ENCODE measurements at regions not wholly inside any gene's neighbourhood (a gene's known extent, or its start where the extent isn't known, plus 50 kb on each side); places are given as distances from the start of the nearest gene placed in this dataset.
A peak's percentile ranks its signal among the peaks of the same experiment; 100 is the strongest.

DNA sequence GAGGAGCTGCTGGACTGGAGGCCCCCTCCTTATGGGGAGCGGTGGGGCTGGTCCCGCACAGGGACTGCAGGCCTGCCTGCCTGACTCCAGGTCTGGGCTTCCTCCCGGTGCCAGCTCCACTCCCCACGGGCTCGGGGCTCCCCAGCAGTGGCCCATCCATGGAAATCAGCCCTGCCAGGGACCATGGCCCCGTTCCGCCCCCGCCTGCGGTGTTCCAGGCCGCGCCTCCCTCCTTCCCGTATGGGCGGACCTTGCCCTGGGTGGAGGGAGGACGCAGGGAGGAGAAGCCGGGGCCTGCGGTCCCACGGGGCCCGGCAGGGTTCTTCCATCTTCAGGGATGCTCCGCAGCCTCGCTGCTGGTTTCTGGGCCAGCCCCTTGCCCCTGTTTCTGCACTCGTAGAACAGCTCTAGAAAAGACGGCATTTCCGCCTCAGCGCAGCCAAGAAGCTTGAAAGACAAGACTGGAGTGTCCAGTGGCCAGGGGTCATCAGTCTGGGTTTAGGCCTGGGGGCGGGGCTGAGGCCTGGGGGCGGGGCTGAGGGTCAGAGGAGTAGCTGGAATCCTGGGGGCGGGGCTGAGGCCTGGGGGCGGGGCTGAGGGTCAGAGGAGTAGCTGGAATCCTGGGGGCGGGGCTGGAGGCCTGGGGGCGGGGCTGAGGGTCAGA is 1330.6 kb downstream of the BRD1 start:
- DNase-seq (ENCODE audit: low read depth in 2 of 2) = no peak

DNA sequence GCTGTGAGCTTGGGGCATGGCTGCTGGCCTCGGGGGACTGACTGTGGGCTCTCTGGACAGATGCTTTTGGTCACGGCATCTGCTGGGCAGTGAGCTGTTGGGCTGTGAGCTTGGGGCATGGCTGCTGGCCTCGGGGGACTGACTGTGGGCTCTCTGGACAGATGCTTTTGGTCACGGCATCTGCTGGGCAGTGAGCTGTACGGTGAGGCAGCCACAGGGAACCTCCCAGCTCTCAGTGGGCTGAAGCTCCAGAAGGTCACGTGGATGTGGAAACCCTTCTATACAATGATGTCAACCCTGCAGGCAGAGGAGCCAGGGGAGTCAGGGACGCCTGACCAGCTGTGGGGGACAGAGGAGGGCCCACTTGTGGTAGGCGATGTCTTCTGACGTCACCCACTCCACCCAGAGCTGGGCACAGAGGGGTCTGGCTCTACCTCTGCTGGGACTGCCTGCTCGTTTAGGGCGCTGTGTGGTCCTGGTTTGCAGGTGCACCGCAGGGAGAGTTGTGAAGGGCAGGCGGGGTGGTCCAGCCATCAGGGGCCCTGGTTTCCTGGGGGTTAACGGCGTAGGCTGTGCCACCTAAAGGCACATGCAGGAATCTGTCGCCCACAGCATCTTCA is 1331.3 kb downstream of the BRD1 start:
- DNase-seq (ENCODE audit: low read depth in 2 of 2) = no peak

DNA sequence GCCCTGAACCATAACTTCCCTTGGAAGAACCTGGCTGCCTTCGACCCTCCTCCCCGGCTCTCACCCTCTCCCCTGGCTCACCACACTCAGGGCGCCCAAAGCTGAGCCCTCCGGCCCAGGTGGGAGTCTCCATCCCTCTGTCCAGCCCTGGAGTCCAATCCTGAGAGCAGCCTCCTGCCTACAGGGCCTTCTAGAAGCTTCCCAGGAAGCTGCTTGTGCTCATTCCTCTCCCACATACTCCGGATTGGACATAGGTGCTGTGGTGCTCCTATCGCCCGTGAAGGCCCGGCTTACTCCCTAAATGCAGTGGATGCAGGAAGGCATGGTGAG is 1332.0 kb downstream of the BRD1 start:
- DNase-seq (ENCODE audit: low read depth in 2 of 2) = no peak

DNA sequence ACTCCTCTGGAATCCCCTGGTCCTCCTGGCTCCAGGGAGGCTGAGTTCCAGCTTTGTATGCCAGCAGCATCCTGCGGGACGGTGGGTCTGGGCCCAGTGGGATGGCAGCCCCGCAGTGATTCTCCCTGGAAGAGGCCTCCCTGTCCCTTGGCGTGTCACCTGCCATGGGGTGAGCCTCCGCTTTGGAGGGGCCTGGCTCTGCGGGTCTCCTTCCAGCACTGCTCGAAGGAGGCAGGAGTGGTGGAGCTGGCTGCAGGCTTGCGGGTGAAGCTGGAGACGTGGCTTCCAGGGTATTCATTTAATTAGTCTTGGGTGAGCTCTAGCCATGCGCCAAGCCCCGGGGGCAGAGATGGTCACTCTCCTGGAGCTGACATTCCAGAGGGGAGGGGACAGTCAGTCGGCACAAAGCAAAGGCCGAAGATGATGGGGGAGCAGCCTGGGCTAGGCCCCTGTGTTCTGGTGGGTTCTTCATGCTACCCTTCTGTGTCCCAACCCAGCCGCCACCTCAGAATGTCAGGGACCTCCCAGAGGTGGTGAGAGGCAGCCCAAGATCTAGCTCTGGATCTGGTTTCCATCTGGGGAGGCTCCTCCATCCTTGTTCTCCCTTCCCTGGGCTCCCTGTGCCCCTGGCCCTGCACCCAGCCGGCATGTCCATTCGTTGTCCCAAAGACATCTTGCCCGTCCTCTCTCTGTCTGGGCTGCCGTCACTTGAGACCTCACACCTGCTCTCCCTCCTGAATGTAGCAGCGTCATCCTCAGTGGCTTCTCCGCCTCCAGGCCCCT is 1332.5 kb downstream of the BRD1 start:
- no peak for DNase-seq (ENCODE audit: low read depth in 2 of 2)

DNA sequence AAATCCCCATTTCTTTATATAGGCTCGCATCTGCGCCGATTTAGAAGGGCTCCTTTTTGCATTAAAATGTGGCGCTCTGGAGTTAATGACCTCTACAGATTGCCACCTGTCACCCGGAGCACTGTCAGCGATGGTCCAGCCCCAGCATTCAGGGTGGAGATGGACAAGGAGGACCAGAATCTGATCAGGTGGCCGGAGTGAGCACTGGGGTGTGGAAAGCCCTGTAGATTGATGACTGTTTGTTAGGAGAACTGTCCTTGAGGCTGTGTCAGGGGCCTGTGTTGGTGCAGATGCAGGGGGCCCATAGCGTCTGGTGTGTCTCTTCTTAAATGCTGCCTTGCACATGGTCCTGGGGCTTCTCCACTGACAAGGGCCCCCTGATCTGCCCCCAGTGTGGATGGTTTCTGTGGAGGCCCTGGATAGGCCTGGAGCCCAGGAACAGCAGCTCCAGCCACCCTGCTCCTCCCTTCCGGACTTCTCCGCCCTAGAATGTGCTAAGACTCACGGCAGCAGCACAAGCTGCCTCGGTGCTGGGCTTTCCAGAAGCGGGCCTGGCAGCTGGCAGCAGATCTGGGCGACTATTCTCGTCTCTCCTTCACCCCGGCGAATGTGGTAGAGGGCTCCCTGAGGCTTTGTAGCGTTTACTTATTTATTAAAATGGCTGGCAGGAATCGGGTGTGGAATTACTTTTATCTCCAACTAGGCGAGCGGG is 1333.3 kb downstream of the BRD1 start:
- DNase-seq (ENCODE audit: low read depth in 2 of 2) = no peak

DNA sequence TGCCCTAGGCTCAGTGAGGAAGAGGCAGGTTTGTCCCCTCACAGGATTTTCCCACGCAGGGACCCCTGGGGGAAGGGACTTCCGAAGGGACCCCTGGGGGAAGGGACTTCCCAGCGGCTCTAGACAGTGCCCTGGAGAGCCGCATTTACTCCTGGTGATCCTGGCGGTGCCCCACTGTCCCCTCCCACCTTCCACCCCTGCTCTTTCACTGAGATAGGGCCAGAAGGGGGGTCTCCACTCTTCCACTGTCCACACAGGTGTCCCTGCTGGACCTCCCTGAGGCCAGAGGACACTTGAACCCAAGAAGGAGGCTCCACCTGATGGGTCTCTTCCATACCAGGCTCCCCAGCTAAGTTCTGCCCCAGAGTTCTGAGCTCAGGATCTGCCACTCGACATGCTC is 1333.9 kb downstream of the BRD1 start:
- DNase-seq (ENCODE audit: low read depth in 2 of 2) = no peak

DNA sequence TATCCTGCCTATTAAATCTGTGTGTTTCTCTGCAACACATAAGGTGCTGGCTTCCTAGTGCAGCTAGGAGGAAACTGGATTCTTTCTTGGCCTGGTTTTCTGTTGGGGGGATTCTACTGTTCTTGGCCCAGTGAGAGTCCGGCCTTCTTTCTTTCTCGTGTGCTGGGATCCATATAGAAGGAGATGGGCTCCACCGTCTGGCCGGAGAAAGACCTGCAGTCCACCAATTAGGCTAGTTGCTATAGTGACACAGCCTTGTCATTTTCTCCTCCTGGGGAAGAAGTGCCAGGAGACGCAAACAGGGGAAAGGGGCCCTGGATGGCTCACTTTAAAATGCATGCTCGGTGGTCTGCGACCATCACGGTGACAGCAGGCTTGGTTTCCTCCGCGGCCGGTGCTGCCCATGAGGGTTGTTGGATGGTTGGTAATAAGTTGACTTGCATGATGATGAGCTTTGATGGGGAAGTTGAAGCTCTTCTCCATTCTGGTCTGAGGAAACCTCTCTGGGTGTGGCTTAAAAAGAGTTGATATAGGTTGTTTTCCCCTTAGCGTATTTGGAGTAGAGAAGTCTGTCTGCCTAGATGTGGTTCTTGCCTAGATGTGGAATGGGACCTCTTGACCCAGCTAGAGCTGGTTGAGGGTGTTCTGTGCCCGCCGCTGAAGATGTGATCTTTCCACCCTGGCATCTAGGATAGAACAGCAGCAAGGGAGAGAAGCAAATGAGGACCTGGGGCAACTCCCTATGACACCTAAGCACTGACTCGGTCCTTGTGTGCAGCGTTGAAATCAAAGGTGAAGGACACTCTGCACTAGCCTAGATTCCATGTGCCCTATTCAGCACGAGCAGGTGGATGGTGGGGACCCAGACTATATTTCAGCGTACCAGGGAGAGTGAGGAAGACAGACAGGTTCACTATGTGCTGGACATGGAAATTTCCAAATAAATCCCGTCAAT is 1335.0 kb downstream of the BRD1 start:
- peak; percentile 73 to 77 for DNase-seq (ENCODE audit: low read depth in 2 of 2)

DNA sequence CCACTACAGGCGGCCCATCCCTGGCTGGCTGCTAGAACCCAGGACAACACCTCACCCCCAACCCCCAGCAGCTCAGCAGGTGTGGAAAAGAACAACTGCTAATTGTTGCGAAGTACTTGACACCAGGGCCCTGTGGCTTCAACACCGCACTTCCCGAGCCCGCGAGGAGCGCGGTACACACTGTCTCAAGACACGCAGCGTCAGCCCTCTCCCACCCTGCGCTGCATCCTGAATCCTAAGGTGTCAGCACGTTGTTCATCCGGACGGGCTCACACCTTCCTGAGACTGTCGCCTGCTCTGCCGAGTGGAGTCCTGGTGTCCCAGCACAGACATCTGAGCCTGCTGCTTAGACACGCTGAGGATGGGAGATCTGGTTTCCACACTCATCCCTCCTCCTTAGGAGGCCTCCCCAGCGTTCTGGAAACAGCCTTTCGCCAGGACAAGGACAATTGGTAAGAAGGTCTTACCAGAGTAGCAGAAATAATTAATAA is 1336.2 kb downstream of the BRD1 start:
- no peak for DNase-seq (ENCODE audit: low read depth in 2 of 2)

DNA sequence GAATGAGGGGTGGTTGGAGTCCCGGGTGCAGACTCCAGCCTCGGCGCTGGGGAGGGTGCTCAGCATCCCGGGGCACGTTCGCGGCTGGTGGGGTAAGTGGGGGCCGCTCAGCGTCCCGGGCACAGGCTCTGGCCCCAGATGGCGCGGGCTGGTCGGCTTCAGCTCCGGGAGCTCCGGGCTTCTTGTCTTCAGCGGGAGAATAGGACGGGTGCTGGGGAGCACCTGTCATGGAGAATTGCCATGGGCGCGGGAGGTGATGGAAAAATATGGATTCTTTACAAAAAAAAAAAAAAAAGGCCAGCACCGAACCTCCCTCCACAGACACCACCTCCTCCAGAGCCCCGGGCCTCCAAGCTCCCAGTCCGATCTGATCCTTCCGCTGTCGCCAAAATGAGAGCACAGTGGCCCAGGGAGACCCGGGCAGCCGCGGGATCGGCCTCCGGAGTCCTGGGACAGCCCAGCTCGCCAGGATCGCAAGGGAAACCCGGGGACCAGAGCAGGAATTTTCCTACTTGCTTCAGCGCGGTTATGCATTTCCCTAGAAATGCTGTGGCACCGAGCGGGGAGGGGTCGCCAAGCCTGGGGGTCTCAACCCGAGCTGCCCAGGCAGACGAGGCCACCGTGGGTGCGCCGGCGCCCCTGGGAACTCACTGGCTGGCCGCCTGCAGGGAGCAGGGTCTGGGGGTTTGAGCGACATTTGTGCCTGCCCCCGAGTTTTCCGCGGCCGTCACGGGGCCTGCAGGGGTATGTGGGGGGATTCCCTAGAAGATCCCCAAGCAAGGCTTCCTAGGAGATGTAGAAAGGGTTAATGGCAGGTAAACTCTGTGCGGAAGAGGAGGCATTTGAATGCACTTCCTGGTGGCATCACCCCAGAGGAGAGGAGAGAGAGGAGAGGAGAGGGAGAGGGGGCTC is 1336.9 kb downstream of the BRD1 start:
- DNase-seq (ENCODE audit: low read depth in 2 of 2) = no peak

DNA sequence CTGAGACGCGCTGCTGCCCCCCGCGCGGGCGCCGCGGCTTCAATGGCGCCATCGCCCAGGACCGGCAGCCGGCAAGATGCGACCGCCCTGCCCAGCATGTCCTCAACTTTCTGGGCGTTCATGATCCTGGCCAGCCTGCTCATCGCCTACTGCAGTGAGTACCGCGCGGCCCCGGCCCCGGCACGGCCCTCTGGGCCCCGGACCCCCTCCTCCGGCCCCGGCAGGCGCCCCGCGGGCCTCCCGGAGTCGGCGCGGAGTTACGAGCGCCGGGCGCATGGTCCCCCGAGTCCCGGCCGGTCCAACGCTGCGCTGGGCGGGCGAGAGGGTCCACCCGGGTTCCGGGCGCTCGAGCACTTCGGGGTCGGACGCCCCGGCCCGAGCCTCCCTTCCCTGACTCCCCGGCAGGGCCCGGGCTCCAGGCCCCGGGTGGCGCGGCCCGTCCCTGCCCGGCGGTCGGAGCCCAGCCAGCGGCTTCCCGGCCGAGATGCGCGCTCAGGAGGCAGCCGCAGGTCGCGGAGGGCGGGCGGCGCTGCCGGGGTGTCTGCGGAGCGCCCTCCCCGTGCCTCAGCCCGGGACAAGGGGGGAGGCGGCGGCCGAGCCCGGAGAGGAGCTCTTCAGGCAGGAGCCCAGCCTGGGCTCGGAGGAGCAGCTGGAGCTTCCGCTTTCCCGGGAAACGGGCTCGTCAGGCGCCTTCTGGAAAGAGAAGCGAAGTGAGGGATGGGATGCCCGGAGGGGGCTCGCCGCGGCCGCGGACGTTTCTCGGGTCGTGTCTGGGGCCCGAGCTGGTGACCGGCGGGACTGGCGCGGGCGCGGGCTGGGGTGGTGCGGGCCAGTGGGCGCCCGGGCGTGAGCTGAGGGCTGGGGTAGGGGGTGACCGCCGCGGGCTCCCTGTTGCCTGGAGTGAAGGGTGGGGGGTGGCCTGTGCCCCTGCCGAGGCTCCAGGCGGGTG is 1337.8 kb downstream of the BRD1 start:
- DNase-seq (ENCODE audit: low read depth in 2 of 2) = no peak

DNA sequence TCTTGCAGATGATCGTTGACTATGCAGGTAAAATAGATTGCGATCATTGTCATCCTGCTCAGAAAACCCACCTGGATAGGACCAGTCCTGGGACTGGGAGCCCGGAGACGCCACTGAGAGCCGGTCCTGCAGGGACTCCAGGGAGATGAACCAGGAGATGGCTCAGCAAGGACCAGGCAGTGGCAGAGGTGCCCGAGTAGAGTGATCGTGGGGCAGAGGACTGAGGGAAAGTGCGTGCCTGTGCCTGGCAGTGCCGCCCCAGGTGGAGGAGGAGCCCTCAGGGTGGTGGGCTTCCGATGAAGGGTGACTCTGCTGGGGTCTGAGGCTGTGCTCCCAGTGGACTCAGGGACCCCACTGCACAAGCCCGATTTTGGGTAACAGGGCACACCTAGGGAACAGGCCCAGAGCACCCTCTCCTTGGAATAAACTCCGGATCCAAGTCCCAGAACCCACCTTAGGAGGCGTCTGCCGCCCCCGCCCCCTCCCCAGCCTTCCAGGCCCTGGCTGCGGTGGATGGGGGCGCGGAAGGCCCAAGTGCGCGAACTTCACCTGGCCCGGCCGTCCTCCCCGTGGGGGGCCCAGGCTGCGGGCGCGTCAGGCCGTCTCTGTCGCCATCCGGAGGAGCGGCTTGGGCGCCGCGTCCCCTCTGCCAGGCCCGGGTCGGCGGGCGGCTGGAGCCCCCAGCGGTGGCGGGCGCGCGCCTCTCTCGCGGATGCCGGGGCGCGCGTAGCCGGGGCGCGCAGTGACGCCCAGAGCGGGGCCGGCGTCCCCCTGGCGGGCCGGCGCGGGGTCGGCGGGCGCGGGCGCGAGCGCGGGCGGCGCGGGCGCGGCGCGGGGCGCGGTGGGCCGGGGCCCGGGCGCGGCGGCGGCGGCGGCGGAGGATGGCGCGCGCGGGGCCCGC is 1338.8 kb downstream of the BRD1 start:
- DNase-seq (ENCODE audit: low read depth in 2 of 2) = no peak

DNA sequence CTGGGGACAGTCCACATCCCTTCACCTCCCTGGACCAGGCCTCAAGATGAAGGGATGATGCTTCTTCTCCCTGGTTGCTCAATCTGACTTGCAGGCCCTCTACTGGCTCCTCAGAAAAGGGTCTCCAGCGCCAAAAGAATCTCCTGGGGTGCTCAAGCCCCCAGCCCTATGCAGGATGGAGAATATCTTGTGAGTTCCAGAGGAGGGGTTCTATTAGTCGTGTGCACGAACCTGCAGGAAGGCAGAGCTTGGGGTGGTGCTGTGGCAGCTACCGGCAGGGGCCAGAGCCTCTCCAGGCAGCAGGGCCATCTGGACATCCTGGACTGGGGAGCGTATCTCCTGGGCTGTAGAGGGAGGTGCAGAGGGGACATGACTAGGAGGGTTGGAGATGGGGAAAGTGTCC is 1339.5 kb downstream of the BRD1 start:
- no peak for DNase-seq (ENCODE audit: low read depth in 2 of 2)

DNA sequence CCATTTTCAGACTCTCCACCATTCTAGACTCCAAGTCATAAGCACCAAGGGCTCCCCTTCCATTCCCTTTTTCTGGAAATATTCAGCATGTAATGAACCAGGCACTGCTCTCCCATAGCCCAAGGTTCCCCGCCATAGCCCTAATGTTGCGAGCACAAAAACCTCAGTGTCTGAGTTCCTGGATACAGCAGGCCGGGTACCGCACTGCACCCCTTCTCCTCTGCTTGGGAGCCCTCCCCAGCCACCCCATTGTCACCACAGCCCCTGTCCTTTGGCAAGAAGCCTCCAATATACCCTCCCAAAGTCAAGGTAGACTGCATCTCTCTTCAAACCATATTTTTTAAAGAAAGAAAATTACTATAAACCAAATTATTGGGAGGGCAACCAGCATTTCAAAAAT is 1341.1 kb downstream of the BRD1 start:
- DNase-seq (ENCODE audit: low read depth in 2 of 2) = no peak

DNA sequence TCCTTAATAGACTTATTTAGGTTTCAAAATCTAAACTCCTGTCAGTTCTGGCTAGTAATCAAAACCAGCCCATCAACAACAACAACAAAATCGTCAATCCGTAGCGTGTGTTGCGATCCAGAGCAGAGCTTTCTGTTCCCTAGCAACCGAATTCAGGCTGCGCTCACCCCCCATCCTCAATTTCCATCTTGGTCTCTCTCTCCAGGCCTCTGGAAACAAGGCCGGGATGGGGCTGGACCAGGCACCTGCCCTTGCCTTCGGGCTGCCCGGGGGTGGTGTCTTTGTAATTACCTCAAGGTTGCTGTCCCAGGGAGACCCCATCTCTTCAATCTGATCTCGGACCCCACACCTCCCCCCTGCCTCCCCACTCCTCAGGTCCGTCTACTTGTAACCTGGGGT is 1341.5 kb downstream of the BRD1 start:
- DNase-seq (ENCODE audit: low read depth in 2 of 2) = no peak

DNA sequence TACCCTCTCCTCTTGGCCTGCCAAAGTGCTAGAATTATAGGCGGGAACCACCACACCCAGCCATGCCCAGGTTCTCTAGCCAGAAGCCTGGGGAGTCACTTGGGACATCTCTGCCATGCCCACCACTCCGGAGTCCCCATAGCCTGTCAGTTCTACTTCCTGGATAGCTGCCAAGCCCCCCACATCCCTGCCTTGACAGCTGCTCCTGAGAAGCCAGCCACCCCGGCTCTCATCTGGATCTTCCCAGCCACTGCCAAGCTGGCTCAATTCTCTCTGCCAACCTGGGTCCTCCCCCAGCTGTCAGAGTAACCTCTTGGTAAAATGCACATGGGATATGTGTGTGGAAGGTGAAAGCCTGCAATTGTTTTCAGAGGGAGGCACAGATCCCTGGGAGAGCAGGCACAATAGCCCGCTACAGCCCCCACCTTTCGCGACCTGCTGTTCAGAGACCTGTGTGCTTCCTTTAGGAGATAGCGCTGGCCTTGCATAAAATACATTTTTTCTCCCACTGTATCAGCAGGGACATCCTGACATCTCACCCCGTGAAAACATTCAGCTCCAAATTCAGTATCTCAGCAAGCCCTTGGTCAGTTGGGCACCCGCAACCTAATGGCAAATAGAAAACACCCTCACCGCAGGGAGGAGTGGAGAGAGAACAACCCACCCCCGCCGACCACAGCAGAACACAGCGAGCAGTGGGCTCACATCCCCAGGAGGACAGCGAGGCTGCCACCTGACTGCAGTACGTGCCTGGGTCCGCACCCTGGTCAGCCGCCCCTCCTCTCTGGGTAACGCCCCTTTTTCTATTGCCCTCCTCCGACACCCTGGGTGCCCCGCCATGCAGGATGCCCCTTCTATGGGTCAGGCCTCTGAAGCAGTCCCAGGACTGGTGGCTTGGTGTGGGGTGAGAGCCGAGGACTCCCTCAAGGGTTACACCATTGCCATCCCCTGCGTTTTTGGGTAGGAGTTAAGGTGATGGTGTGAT is 1342.2 kb downstream of the BRD1 start:
- DNase-seq (ENCODE audit: low read depth in 2 of 2) = no peak

DNA sequence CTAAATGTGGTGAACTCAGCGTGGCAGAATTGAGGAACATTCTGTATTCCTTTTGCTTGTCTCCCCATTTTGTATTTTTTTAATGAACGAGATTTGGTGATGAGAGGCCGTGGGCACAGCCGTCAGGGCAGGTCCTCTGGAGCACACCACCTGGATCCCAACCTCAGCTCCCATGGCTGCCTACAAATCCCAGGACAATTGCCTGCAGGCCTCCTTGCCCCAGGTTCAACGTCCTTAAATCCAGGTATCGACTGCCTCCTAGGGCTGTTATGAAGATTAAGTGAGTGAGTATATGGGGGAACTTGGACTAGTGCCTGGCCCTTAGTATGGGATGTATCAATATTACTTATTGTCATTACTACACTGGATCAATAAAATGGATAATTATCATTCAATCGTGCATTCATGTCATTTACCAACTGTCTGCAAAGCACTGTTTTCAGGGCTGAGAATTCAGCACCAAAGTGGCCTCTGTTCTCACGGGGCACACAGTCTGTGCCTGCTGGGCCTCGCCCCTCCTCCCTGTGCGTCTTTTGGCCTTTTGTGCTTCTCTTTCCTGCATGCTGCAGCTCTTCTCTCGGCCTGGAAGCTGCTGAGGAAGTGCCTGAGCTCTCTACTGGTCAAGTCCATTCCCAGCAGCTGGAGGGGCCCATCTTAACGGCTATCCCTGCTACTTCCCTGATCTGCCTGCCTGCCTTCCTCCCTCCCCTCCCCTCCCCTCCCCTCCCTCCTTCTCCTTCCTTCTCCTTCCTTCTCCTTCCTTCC is 1343.7 kb downstream of the BRD1 start:
- DNase-seq (ENCODE audit: low read depth in 2 of 2) = no peak
